ENCODE measurements at regions not wholly inside any gene's neighbourhood (a gene's known extent, or its start where the extent isn't known, plus 50 kb on each side); places are given as distances from the start of the nearest gene placed in this dataset.

DNA sequence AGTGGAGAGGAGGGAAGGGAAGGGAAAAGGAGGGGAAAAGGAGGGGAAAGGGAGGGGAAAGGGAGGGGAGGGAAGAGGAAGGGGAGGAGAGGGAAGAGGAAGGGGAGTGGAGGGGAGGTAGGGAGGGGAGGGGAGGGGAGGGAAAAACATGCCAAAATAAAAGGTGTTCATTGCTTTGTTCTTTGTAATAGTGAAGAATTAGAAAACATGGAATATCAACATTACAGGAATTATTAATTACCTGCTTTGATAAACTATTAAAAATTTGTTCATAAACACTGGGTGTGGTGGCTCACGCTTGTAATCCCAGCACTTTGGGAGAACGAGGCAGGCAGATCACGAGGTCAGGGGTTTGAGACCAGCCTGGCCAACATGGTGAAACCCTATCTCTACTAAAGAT, 579.2 kb downstream of the MED13L start:
- DNase-seq (ENCODE audit: low spot score in 2 of 2, unreplicated experiment in 2 of 2) = no peak
- no peaks in the 10 kb centered on the region for H3K27me3 Mint-ChIP-seq (ENCODE audit: low read depth)
- TF ChIP-seq CTCF (IDR thresholded peaks at IDR 0.05; ENCODE audit: unreplicated experiment) = no peak
- H3K4me1 Mint-ChIP-seq = peaks cover 20% of the 10 kb centered on the region
- H3K9me3 Mint-ChIP-seq = no peaks in the 10 kb centered on the region
- H3K27ac Mint-ChIP-seq = no peak overlapping the region
- no peaks in the 10 kb centered on the region for H3K36me3 Mint-ChIP-seq
- no peak overlapping the region for H3K4me3 Mint-ChIP-seq

- no peaks in the 10 kb centered on the region for H3K27me3 Mint-ChIP-seq (ENCODE audit: low read depth)
- H3K27ac Mint-ChIP-seq = peak overlapping the region; percentile 43
- no peaks in the 10 kb centered on the region for H3K9me3 Mint-ChIP-seq
- no peaks in the 10 kb centered on the region for H3K36me3 Mint-ChIP-seq
- H3K4me1 Mint-ChIP-seq = peaks cover 20% of the 10 kb centered on the region
- no peak overlapping the region for H3K4me3 Mint-ChIP-seq
- no peak for TF ChIP-seq CTCF (IDR thresholded peaks at IDR 0.05; ENCODE audit: unreplicated experiment)
- no peak for DNase-seq (ENCODE audit: low spot score in 2 of 2, unreplicated experiment in 2 of 2)
Observed at GRCh38 chr12:115697340-115697739, 580.2 kb downstream of the MED13L start.

DNA sequence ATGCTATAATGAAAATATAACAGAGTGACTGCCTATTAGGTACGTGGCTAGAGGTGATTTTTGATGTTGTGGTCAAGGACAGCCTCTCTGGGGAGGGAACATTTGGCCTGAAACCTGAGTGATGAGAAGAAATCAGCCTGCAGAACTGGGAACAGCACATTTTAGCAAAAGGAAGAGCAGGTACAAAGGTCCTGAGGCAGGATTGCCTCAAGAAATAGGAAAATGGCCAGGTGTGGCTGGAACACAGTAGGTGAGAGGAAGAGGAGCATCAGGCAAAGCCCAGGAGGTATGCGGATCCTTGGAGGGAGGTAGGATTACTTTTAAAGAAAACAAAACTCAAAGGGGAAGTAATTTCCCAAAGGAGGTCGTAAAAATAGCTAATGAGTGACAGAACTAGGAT, 582.9 kb downstream of the MED13L start:
- no peak for TF ChIP-seq CTCF (IDR thresholded peaks at IDR 0.05; ENCODE audit: unreplicated experiment)
- DNase-seq (ENCODE audit: low spot score in 2 of 2, unreplicated experiment in 2 of 2) = no peak
- Mint-ChIP-seq H3K27me3 (ENCODE audit: low read depth) (no peaks in the 10 kb centered on the region), H3K4me1 (peaks cover 20% of the 10 kb centered on the region), H3K36me3 (no peaks in the 10 kb centered on the region), H3K4me3 (no peak overlapping the region), H3K27ac (no peak overlapping the region), H3K9me3 (no peaks in the 10 kb centered on the region)

DNA sequence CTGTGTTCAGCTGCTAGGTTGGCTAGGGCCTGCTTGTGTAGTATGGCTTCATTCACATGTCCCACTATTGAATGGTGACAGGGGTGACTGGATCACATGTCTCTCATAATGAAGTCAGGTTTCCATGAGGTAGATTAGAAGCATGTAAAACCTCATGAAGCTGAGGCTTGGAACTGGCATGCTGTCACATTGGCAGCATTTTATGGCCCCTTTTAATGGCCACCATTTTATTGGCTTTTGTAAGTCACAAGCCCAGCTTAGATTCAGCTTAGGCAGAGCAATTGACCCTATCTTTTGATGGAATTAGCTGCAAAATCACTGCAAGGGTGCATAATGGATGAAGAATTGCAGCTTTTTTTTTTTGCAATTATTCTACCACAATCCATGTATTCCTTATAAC, 583.5 kb downstream of the MED13L start:
- H3K27me3 Mint-ChIP-seq (ENCODE audit: low read depth) = no peaks in the 10 kb centered on the region
- H3K4me1 Mint-ChIP-seq = peaks cover 20% of the 10 kb centered on the region
- DNase-seq (ENCODE audit: low spot score in 2 of 2, unreplicated experiment in 2 of 2) = no peak
- H3K4me3 Mint-ChIP-seq = no peak overlapping the region
- TF ChIP-seq CTCF (IDR thresholded peaks at IDR 0.05; ENCODE audit: unreplicated experiment) = no peak
- no peak overlapping the region for H3K27ac Mint-ChIP-seq
- H3K9me3 Mint-ChIP-seq = no peaks in the 10 kb centered on the region
- no peaks in the 10 kb centered on the region for H3K36me3 Mint-ChIP-seq

DNA sequence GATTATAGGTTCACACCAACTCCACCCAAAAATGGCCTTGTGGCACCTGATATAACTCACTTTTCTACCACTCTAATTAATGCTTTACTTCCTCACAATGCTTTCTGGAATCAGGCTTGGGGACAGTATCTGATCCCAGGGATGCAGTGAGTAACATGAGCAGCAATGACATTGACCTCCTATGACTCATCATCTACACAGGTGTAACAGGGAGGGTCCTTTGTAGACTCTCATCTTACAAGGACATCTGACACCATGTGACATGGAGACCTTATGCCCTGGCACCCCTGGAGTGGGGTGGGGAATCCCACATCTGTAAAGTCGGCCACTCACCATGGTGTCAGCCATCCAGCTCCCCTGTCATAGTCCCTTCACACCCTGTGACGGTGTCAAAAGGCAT, 586.4 kb downstream of the MED13L start:
- DNase-seq (ENCODE audit: low spot score in 2 of 2, unreplicated experiment in 2 of 2) = no peak
- Mint-ChIP-seq H3K4me3 (no peak overlapping the region), H3K4me1 (peaks cover 31% of the 10 kb centered on the region), H3K36me3 (no peaks in the 10 kb centered on the region), H3K27ac (no peak overlapping the region), H3K9me3 (no peaks in the 10 kb centered on the region), H3K27me3 (ENCODE audit: low read depth) (no peaks in the 10 kb centered on the region)
- TF ChIP-seq CTCF (IDR thresholded peaks at IDR 0.05; ENCODE audit: unreplicated experiment) = no peak

GRCh38 chr12:115687094-115687493, 590.4 kb downstream of the MED13L start:
- no peaks in the 10 kb centered on the region for H3K36me3 Mint-ChIP-seq
- H3K4me1 Mint-ChIP-seq = peaks cover 27% of the 10 kb centered on the region
- H3K4me3 Mint-ChIP-seq = no peak overlapping the region
- H3K9me3 Mint-ChIP-seq = no peaks in the 10 kb centered on the region
- DNase-seq (ENCODE audit: low spot score in 2 of 2, unreplicated experiment in 2 of 2) = no peak
- peak overlapping the region; percentile 60 for H3K27ac Mint-ChIP-seq
- no peaks in the 10 kb centered on the region for H3K27me3 Mint-ChIP-seq (ENCODE audit: low read depth)
- no peak for TF ChIP-seq CTCF (IDR thresholded peaks at IDR 0.05; ENCODE audit: unreplicated experiment)
